ENCODE measurements at regions not wholly inside any gene's neighbourhood (a gene's known extent, or its start where the extent isn't known, plus 50 kb on each side); places are given as distances from the start of the nearest gene placed in this dataset.

GRCh38 chr9:135252980-135253304 is 165.5 kb downstream of the OLFM1 start:
- BruUV-seq (replicated peaks) = no TSS peak
- Histone ChIP-seq H3K27me3 (ENCODE audit: control insufficient read depth in 2 of 2, insufficient read depth in 2 of 2, low read length in 2 of 2) (peaks cover 4 to 70% of the 10 kb centered on the region in 2 experiments; a peak in 4 of 5 replicates), H3K9me3 (replicated peaks; ENCODE audit: control insufficient read depth, insufficient read depth, low read depth, low read length) (no peaks in the 10 kb centered on the region), H3K27ac (ENCODE audit: extremely low read depth, low read depth, low read length) (no peak overlapping the region), H3K9me1 (ENCODE audit: control insufficient read depth, insufficient read depth, low read length) (no peaks in the 10 kb centered on the region), H3K4me1 (replicated peaks in 1 of 2; ENCODE audit: control insufficient read depth in 2 of 2, insufficient read depth in 2 of 2, low read length in 2 of 2) (peaks cover 0 to 3% of the 10 kb centered on the region in 2 experiments; a peak in 1 of 5 replicates), H3K4me2 (ENCODE audit: insufficient read depth, low read length) (no peak overlapping the region), H3K4me3 (no peak overlapping the region), H3K9ac (ENCODE audit: insufficient read depth in 1 of 2, low read depth in 2 of 2, low read length in 2 of 2) (no peak overlapping the region), H4K20me1 (replicated peaks; ENCODE audit: control insufficient read depth, insufficient read depth, low read length) (peaks cover 15% of the 10 kb centered on the region), H2AFZ (ENCODE audit: low read depth, low read length) (no peak overlapping the region), H3K36me3 (ENCODE audit: control insufficient read depth, insufficient read depth, low read length) (no peaks in the 10 kb centered on the region), H3K79me2 (ENCODE audit: control insufficient read depth, insufficient read depth, low read length) (no peaks in the 10 kb centered on the region)
- intact Hi-C loops (cut with micrococcal nuclease) (no loop called here), in situ Hi-C loops (cut with MboI) (no loop called here)
- ChIA-PET CTCF (ENCODE audit: low intra/inter-chr PET ratio) (no interaction called here), POLR2A (no interaction called here)
- TF ChIP-seq ZNF79 (CRISPR knock-in tag; IDR thresholded peaks at IDR 0.05; ENCODE audit: low read depth) (no peak), ZFP1 (CRISPR knock-in tag; IDR thresholded peaks at IDR 0.05) (no peak), SMAD1 (IDR thresholded peaks at IDR 0.05; ENCODE audit: low read depth, low read length, partially characterized antibody) (no peak), REST (IDR thresholded peaks at IDR 0.05; ENCODE audit: borderline replicate concordance) (no peak), REST (CRISPR knock-in tag; IDR thresholded peaks at IDR 0.05; ENCODE audit: low read depth) (no peak), POLR2B (IDR thresholded peaks at IDR 0.05; ENCODE audit: low read depth, partially characterized antibody) (no peak), KLF6 (CRISPR knock-in tag; IDR thresholded peaks at IDR 0.05; ENCODE audit: borderline replicate concordance) (no peak), GTF2A2 (tag; IDR thresholded peaks at IDR 0.05) (no peak), CBX2 (IDR thresholded peaks at IDR 0.05; ENCODE audit: insufficient read depth, low read length, poor library complexity, severe bottlenecking) (no peak), NFATC3 (IDR thresholded peaks at IDR 0.05) (no peak), DMBX1 (CRISPR knock-in tag; IDR thresholded peaks at IDR 0.05; ENCODE audit: borderline replicate concordance) (no peak), DACH1 (IDR thresholded peaks at IDR 0.05; ENCODE audit: partially characterized antibody) (no peak), ZNF644 (tag; IDR thresholded peaks at IDR 0.05; ENCODE audit: low read depth) (no peak), PRPF4 (IDR thresholded peaks at IDR 0.05; ENCODE audit: insufficient read depth, low read depth, low read length, poor library complexity, severe bottlenecking) (no peak)
- DNase-seq (ENCODE audit: extremely low read depth in 1 of 4, low spot score in 3 of 4) = no peak
- WGBS (ENCODE audit: insufficient coverage, low coverage, missing lambda C conversion rate) = 2% methylated on average over 8 of the region's 9 CpGs
- no peak for ATAC-seq
- FAIRE-seq = no peak

Measured in K562 (cell line).